SK-N-SH (cell line): ENCODE measurements at regions not wholly inside any gene's neighbourhood (a gene's known extent, or its start where the extent isn't known, plus 50 kb on each side); places are given as distances from the start of the nearest gene placed in this dataset.

Experiments used
- POLR2AphosphoS5 ChIP-seq: IDR thresholded peaks from 2 replicates; pipeline ENCODE4 v1.6.1; 2012; ENCODE audit warnings: low read depth, low read length
- RAD21 ChIP-seq: IDR thresholded peaks from 2 replicates; pipeline ENCODE4 v1.6.1; 2012; ENCODE audit warnings: mild to moderate bottlenecking, low read length
- TEAD4 ChIP-seq: IDR thresholded peaks from 2 replicates; pipeline ENCODE4 v1.4.0; 2012; ENCODE audit warnings: mild to moderate bottlenecking, borderline replicate concordance; ENCODE audit not compliant: insufficient read depth

DNA sequence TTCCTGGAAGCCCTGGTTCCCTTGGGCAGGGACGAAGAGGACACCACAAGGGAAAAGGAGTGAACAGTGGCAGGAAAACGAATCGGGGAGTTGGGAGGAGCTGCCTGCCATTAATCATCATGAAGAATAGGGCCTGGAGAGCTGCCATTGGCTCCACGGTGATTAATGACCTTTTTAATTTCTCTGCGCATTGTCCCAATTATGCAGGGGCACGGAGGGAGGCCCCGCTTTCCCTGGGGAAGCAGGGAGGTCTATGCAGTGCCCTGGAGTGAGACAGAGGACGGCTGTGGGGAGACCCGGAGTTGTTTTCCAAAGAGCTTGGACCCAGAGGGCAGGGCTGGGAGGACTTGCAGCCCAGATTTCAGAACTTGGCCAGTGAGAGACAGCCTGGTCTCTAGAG lies 338.9 kb upstream of the C16orf82 start:
- TF ChIP-seq POLR2AphosphoS5 (no peak), RAD21 (no peak), TEAD4 (no peak)
